ENCODE measurements at regions not wholly inside any gene's neighbourhood (a gene's known extent, or its start where the extent isn't known, plus 50 kb on each side); places are given as distances from the start of the nearest gene placed in this dataset.

- Histone ChIP-seq H3K79me2 (ENCODE audit: control insufficient read depth, insufficient read depth, low read length) (no peaks in the 10 kb centered on the region), H4K20me1 (replicated peaks; ENCODE audit: control insufficient read depth, extremely low read depth, insufficient read depth, low read length) (no peaks in the 10 kb centered on the region), H2AFZ (ENCODE audit: low read depth, low read length) (no peak overlapping the region), H3K9me1 (replicated peaks; ENCODE audit: control insufficient read depth, extremely low read depth, insufficient read depth, low read length) (no peaks in the 10 kb centered on the region), H3K4me1 (ENCODE audit: control insufficient read depth, extremely low read depth, insufficient read depth, low read length) (no peaks in the 10 kb centered on the region), H3K27me3 (ENCODE audit: control insufficient read depth in 2 of 2, insufficient read depth in 2 of 2, low read length in 2 of 2) (no peaks in the 10 kb centered on the region), H3K4me2 (ENCODE audit: insufficient read depth, low read length) (no peak overlapping the region), H3K36me3 (ENCODE audit: control insufficient read depth in 2 of 2, extremely low read depth in 1 of 2, insufficient read depth in 2 of 2, low read length in 2 of 2) (no peaks in the 10 kb centered on the region), H3K9ac (replicated peaks; ENCODE audit: extremely low read depth, insufficient read depth, low read length) (no peak overlapping the region), H3K4me3 (replicated peaks in 1 of 3; ENCODE audit: insufficient read depth in 1 of 3, low read depth in 1 of 3, low read length in 3 of 3) (no peak overlapping the region), H3K9me3 (replicated peaks; ENCODE audit: control insufficient read depth, insufficient read depth, low read length) (no peaks in the 10 kb centered on the region), H3K27ac (ENCODE audit: insufficient read depth, low read depth, low read length) (no peak overlapping the region)
- dilution Hi-C loops (cut with MboI; ENCODE audit: extremely low pct_ligation_motif_present, low sequenced_read_pairs): no loop called here
- TF ChIP-seq POLR2AphosphoS5 (IDR thresholded peaks at IDR 0.05; ENCODE audit: insufficient read depth, low read depth, low read length): no peak
- TF ChIP-seq POLR2A (IDR thresholded peaks at IDR 0.05; ENCODE audit: low read depth, low read length): no peak
- TF ChIP-seq CTCF (IDR thresholded peaks at IDR 0.05; ENCODE audit: extremely low read depth in 1 of 2, insufficient read depth in 1 of 2, low read depth in 1 of 2, low read length in 2 of 2): no peak
- TF ChIP-seq FOS (IDR thresholded peaks at IDR 0.05; ENCODE audit: borderline replicate concordance, insufficient read depth, low read length): no peak
- TF ChIP-seq GATA2 (IDR thresholded peaks at IDR 0.05; ENCODE audit: insufficient read depth, insufficient read length, low read depth, low read length): no peak
- TF ChIP-seq JUN (IDR thresholded peaks at IDR 0.05; ENCODE audit: borderline replicate concordance, insufficient read depth, insufficient read length, low read depth): no peak
- no peak for TF ChIP-seq MAX (IDR thresholded peaks at IDR 0.05; ENCODE audit: insufficient read depth, insufficient read length)
- TF ChIP-seq MYC (IDR thresholded peaks at IDR 0.05; ENCODE audit: low read depth, low read length): no peak
- TF ChIP-seq EZH2 (IDR thresholded peaks at IDR 0.05; ENCODE audit: borderline replicate concordance, low read depth, low read length, severe bottlenecking): no peak
- DNase-seq (ENCODE audit: low read depth, low spot score) (no peak), FAIRE-seq (no peak)
- CTCF ChIA-PET: interaction anchor here (0.6 to 2.3 kb wide), 27 partner anchors 10 to 742 kb away, joined by 3 to 13 read pairs (median 5); no protein-coding TSS in a partner anchor
- POLR2A ChIA-PET: no interaction called here
- intact Hi-C loops (cut with micrococcal nuclease): loop anchor here (2.0 to 10.0 kb wide), 5 partner anchors 143 to 323 kb away; no protein-coding TSS in a partner anchor
- BruUV-seq (replicated peaks): no TSS peak
These were observed 353.3 kb upstream of the ARHGEF26 start for GRCh38 chr3:153767601-153768560.
